ENCODE measurements at regions not wholly inside any gene's neighbourhood (a gene's known extent, or its start where the extent isn't known, plus 50 kb on each side); places are given as distances from the start of the nearest gene placed in this dataset.

DNA sequence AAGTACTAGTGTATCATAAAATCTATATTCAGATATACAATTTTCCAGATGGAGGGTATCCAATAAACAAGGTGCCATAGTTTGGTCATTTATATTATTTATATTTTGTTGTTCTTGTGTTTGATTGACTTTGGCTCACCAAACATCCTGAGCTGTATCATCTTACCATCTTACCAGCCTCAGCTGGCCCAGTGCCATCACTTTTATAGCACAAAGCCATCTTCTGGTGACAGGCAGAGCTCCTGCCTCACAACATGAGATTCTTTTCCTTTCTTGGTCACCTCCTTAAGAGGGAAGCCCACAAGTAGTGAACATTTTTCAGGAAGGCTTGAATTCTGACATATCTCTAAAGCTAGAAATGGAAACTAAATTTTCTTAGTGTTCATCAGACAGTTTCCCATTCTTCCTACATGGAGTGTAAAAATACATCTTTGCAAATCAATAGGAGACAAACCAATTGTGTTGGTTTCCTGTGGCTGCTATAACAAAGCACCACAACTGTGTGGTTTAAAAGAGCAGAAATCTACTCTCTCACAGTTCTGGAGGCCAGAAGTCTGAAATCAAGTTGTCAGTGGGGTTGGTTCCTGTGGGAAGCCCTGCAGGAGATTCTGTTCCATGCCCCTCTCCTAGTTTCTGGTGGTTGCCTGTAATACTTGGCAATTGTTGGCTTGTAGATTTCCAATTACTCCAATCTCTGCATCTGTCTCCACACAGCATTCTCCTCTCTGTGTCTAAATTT, 341.8 kb downstream of the MAN2A1 start:
- DNase-seq (ENCODE audit: low read depth in 2 of 2): no peak

- no peak for DNase-seq (ENCODE audit: low read depth in 2 of 2)
Observed at GRCh38 chr5:110032376-110032775, 342.6 kb downstream of the MAN2A1 start.

GRCh38 chr5:110034056-110034600, 344.4 kb downstream of the MAN2A1 start:
- no peak for DNase-seq (ENCODE audit: low read depth in 2 of 2)

- no peak for DNase-seq (ENCODE audit: low read depth in 2 of 2)
Observed at GRCh38 chr5:110038297-110038997, 348.7 kb downstream of the MAN2A1 start.

- DNase-seq (ENCODE audit: low read depth in 2 of 2): no peak
Observed at GRCh38 chr5:110040178-110040577, 350.5 kb downstream of the MAN2A1 start.

- no peak for DNase-seq (ENCODE audit: low read depth in 2 of 2)
Observed at GRCh38 chr5:110043025-110043424, 353.3 kb downstream of the MAN2A1 start.

GRCh38 chr5:110045158-110045557, 355.4 kb downstream of the MAN2A1 start:
- no peak for DNase-seq (ENCODE audit: low read depth in 2 of 2)

DNA sequence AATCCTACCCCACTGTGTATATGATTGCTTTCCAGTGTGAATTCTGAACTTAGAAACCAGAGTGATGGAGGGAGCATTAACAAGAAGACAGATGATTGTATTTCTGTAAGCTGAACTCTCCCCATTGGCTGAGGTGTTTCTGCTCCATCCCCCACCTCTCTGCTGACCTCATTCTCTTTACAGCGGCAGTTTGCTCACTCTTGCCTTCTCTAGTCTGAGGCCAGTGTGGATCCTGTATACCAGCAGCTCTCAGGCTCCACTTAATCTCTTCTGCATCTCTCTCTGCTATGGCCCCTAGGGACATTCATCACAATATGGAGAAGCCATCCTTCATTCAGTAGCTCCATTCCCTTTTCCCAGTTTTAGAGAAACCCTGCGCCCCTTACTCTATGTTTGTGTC, 358.8 kb downstream of the MAN2A1 start:
- no peak for DNase-seq (ENCODE audit: low read depth in 2 of 2)

DNA sequence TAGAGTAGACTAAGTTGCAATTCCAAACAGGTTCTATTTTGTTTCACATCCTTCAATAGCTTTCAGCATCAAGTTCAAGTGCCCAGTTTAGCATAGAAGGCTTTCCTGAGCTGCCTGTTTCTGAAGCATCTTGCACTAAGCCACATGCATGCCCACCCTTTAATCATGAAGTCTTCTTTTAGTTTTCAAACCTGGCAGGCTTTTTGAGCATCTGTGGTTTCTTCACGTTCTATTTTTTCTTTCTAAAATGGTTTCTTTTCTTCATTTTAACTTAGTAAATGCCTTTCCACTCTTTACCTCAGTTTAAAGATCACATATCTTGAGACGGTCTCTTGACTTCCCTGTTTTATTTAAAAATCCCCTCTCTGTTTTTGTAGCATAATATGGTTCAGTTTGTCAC, 360.1 kb downstream of the MAN2A1 start:
- DNase-seq (ENCODE audit: low read depth in 2 of 2): no peak

DNA sequence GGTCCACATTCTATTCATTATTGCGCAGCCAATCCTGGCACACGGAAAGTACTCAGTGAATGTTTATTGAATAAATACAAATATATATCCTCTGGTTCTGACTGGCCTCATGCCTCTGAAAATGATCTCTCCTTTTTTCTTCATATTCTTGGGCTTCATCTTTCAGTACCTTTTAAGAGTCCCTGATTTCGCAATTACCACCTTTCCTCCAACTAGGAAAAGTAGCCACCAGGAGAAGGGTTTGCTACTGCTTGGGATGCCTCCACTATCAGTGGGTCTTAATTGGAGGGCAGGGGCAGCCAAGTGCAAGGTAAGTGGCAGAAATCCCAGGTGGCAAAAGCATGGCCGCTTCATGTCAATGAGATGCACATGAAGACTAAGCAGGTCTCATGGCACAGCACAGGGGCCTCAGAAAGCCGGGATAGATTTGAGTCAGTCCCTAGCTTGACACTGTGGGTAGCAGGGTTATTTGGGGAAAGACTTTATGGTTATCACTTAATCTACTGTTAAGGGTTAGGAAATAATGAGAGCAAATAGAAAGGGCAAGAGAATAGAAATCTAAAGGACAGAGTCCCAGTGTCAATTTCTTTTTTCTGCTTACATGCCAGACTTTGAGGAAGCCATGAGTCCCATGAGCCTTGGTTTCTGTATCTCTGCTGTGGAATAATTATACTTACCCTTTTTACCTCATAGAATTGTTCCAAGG, 361.1 kb downstream of the MAN2A1 start:
- no peak for DNase-seq (ENCODE audit: low read depth in 2 of 2)

DNA sequence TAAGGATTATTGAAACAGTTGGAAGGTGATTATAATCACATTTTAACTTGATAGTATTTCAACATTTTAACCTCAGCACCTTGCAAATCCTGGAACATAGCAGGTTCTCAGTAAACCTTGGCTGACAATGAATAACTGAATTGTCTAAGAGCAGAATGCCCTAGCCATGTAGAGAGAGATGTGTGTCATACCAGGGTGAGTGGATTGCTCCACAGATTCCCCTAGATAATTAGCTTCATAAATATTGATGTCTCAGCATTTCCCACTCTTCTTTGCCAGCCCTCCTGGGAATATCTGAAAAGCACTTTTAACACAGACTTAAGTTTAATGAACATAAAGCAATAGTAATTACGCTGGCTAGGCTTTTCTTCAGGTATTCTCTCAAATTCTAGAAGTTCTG, 363.5 kb downstream of the MAN2A1 start:
- DNase-seq (ENCODE audit: low read depth in 2 of 2): no peak

- DNase-seq (ENCODE audit: low read depth in 2 of 2): no peak
Observed at GRCh38 chr5:110053824-110054223, 364.1 kb downstream of the MAN2A1 start.

GRCh38 chr5:110054240-110054639, 364.5 kb downstream of the MAN2A1 start:
- DNase-seq (ENCODE audit: low read depth in 2 of 2): peak; percentile 65 to 70

DNA sequence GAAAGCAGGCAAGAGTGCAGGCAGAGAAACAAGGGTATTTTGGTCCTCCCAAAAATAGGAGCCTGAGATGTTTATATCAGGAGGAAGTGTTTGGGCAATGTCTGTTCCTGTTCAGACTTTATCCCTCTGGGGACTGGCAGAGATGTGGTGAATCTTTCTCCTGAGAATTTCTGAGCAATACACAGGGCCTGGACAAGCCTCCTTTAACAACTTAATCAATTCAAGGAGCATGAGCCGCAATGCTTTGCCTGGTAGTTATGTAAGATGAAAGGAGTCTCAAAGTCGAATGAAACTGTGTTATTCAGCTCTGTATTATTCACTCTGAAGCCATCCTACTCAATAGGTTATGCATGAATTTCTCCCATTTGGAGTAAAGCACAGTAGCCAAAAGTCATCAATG, 365.6 kb downstream of the MAN2A1 start:
- DNase-seq (ENCODE audit: low read depth in 2 of 2): peak; percentile 44 to 45

DNA sequence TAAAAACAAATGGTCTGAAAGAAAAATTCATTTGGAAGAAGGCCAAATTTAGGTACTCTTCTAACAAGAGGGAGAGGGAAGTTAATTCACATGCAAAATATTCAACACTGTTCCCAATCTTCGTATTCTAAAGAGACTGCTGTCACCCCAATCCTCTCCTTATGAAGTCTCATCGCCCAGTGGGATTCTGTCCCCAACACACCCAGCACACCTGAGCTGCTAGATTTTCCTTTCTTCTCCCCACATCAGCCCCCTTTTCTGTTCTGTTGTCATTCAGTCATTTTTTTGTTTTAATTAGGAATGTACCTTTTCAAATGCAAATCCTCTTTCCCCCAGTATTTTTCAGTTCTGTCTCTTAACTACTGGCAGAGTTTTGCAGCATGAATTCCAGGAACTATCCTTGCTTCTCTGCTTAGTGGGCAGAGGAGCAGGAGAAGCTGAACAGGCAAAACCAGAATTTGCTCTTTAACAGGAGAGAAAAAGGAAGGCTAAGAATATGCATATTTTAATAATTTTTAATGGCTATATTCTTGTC, 366.9 kb downstream of the MAN2A1 start:
- DNase-seq (ENCODE audit: low read depth in 2 of 2): no peak

DNA sequence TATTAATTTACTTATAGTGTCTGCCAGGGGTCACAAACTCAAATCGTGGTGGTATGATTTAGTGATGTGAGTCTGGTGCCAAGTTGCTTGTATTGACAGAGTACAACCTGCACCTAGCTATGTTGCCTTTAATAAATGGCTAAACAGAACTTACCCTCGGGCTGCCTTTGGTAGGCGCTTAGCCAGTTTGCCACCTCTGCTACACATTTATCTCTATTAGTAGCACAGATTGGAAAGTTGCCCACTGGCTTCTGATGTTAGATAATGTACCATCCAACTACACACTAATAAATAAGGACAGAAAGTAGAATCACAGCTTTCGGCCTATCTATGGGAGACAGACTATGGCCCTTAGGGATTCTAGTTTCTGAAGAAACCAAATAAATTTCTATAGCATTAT, 368.4 kb downstream of the MAN2A1 start:
- DNase-seq (ENCODE audit: low read depth in 2 of 2): no peak

- DNase-seq (ENCODE audit: low read depth in 2 of 2): no peak
Observed at GRCh38 chr5:110062246-110062645, 372.5 kb downstream of the MAN2A1 start.

DNA sequence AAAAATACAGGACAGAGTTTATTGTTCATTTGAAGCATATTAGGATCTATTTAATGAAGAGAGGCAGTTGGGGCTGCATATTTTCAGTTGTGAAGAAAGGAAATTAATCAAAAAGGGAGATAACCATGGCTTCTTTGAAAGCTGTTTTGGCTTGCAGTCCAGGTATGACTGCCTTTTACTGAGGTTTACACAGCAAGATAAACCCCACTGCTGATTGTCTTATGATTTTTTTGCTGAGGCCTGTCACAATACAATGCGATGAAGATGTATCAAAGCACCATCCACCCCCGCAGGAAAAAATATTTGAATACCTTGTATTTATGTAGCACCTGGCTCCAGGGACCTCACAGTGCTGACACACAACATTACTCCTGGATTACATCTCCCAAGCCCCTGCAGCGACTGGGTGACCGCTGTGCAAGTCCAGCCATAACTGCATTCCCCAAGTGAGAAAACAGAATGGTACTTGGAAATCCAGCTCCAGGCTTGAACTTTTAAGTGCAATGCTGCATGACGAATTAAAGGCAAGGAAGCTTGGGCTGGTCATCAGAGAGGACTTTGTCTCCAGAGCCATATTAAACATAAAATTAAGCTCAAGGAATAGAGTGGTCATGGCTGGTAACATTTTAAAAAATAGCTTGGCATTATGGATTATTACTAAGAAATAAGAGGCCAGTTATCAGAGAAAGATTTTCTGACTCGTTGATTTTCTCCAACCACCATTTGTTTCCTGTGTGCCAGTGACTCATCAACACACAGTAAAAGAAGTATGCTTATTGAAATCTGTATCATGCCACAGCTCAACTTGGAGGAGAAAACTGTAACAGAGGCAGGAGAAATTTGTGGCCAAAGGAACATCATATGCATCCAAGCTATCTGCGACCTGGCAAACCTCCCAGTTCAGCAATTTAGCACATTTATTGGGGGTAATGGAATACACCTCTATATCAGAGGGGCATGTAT, 374.2 kb downstream of the MAN2A1 start:
- DNase-seq (ENCODE audit: low read depth in 2 of 2): peak; percentile 30 to 44

DNA sequence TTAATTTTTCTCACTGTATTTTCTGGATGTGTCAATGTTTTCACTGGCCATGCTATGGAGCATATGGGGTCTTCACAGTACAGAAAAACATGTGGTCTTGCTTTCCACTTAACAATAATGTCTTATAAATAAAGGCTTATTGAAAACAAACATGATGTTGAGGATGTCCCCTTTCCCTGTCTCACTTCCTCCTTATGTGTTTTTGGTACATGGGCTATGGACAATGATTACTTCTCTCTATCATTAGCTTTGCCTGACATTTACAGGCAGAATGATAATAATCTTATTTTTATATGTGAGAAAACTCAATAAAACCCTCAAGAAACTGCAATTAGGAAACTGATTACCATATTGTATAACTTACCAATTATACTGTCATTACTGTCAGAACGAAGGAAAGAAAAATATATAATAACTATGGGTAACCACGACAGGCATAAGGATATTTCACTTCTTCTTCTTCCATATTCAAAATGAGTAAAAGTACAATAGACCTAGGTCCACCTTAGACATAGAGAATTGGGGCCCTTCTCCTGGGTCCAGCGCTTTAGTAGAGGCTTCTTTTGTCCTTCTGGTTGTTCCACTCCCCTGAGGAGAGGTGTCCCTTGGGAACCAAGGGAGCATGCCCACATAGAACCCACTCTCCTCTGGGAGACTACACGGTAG, 375.0 kb downstream of the MAN2A1 start:
- no peak for DNase-seq (ENCODE audit: low read depth in 2 of 2)

DNA sequence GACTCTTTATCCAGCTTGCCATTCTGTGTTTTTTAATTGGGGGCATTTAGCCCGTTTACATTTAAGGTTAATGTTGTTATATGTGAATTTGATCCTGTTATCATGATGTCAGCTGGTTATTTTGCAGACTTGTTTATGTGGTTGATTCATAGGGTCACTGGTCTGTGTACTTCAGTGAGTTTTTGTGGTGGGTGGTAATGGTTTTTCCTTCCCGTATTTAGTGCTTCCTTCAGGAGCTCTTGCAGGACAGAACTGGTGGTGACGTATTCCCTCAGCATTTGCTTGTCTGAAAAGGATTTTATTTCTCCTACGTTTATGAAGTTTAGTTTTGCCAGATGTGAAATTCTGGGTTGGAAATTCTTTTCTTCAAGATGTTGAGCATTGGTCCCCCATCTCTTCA, 381.1 kb downstream of the MAN2A1 start:
- no peak for DNase-seq (ENCODE audit: low read depth in 2 of 2)

GRCh38 chr5:110072651-110073050, 382.9 kb downstream of the MAN2A1 start:
- no peak for DNase-seq (ENCODE audit: low read depth in 2 of 2)
